IPS-18c (cell line): ENCODE measurements at regions not wholly inside any gene's neighbourhood (a gene's known extent, or its start where the extent isn't known, plus 50 kb on each side); places are given as distances from the start of the nearest gene placed in this dataset.
"Not testable (repeated sequence)": the region's sequence is repeated elsewhere in the genome, so short reads cannot be mapped to it uniquely, and the experiment has no call there.

ENCODE experiments used
- H3K4me3 ChIP-seq: 2 replicates; pipeline ENCODE4 v1.7.0; 2013; ENCODE audit warnings: low read depth, mild to moderate bottlenecking, low read length, moderate library complexity; ENCODE audit not compliant: insufficient read depth
- H3K9me3 ChIP-seq: one replicate; pipeline ENCODE4 v1.6.1; 2013; ENCODE audit warnings: mild to moderate bottlenecking, low read length, moderate library complexity; ENCODE audit not compliant: control insufficient read depth, insufficient read depth

- no peak overlapping the region for H3K4me3 ChIP-seq
- H3K9me3 ChIP-seq: peaks cover 6% of the 10 kb centered on the region
Measured at GRCh38 chr18:75754433-75754832, 326.9 kb upstream of the SMIM21 start.

GRCh38 chr18:75753753-75754152, 326.2 kb upstream of the SMIM21 start:
- peaks cover 6% of the 10 kb centered on the region for H3K9me3 ChIP-seq
- no peak overlapping the region for H3K4me3 ChIP-seq

- Histone ChIP-seq H3K9me3 (peaks cover 6% of the 10 kb centered on the region), H3K4me3 (no peak overlapping the region)
Measured at GRCh38 chr18:75752740-75753263, 325.3 kb upstream of the SMIM21 start.

- H3K4me3 ChIP-seq: no peak overlapping the region
- no peaks in the 10 kb centered on the region for H3K9me3 ChIP-seq
Measured at GRCh38 chr18:75745147-75745546, 317.6 kb upstream of the SMIM21 start.

GRCh38 chr18:75742516-75742915, 315.0 kb upstream of the SMIM21 start:
- Histone ChIP-seq H3K9me3 (no peaks in the 10 kb centered on the region), H3K4me3 (no peak overlapping the region)

- no peaks in the 10 kb centered on the region for H3K9me3 ChIP-seq
- H3K4me3 ChIP-seq: no peak overlapping the region
Measured at GRCh38 chr18:75739682-75740081, 312.2 kb upstream of the SMIM21 start.

GRCh38 chr18:75735291-75735690, 307.8 kb upstream of the SMIM21 start:
- no peak overlapping the region for H3K4me3 ChIP-seq
- no peaks in the 10 kb centered on the region for H3K9me3 ChIP-seq

- H3K9me3 ChIP-seq: no peaks in the 10 kb centered on the region
- H3K4me3 ChIP-seq: no peak overlapping the region
Measured at GRCh38 chr18:75730249-75730648, 302.7 kb upstream of the SMIM21 start.

GRCh38 chr18:75728621-75729020, 301.1 kb upstream of the SMIM21 start:
- Histone ChIP-seq H3K9me3 (no peaks in the 10 kb centered on the region), H3K4me3 (no peak overlapping the region)

GRCh38 chr18:75727456-75727855, 300.0 kb upstream of the SMIM21 start:
- H3K9me3 ChIP-seq: no peaks in the 10 kb centered on the region
- H3K4me3 ChIP-seq: no peak overlapping the region

- no peak overlapping the region for H3K4me3 ChIP-seq
- H3K9me3 ChIP-seq: no peaks in the 10 kb centered on the region
Measured at GRCh38 chr18:75723521-75724340, 296.2 kb upstream of the SMIM21 start.

GRCh38 chr18:75714766-75715165, 287.3 kb upstream of the SMIM21 start:
- no peak overlapping the region for H3K4me3 ChIP-seq
- H3K9me3 ChIP-seq: peaks cover 4% of the 10 kb centered on the region

GRCh38 chr18:75712124-75712867, 284.8 kb upstream of the SMIM21 start:
- not testable (repeated sequence) for H3K4me3 ChIP-seq, H3K9me3 ChIP-seq

- Histone ChIP-seq H3K4me3 (no peak overlapping the region), H3K9me3 (peaks cover 9% of the 10 kb centered on the region)
Measured at GRCh38 chr18:75700561-75700960, 273.1 kb upstream of the SMIM21 start.

- Histone ChIP-seq H3K4me3 (no peak overlapping the region), H3K9me3 (peaks cover 9% of the 10 kb centered on the region)
Measured at GRCh38 chr18:75698861-75699260, 271.4 kb upstream of the SMIM21 start.

GRCh38 chr18:75697493-75697892, 270.0 kb upstream of the SMIM21 start:
- peaks cover under 1% of the 10 kb centered on the region for H3K9me3 ChIP-seq
- no peak overlapping the region for H3K4me3 ChIP-seq

- Histone ChIP-seq H3K4me3 (no peak overlapping the region), H3K9me3 (no peaks in the 10 kb centered on the region)
Measured at GRCh38 chr18:75696391-75696790, 268.9 kb upstream of the SMIM21 start.

- H3K9me3 ChIP-seq: no peaks in the 10 kb centered on the region
- H3K4me3 ChIP-seq: no peak overlapping the region
Measured at GRCh38 chr18:75694292-75694691, 266.8 kb upstream of the SMIM21 start.
